HG03095 (cell line): ENCODE measurements at regions not wholly inside any gene's neighbourhood (a gene's known extent, or its start where the extent isn't known, plus 50 kb on each side); places are given as distances from the start of the nearest gene placed in this dataset.

Experiments
- ATAC-seq: cut with Tn5 transposase; IDR thresholded peaks from one replicate; pipeline ENCODE4 v1.9.1; 2021; ENCODE audit warnings: moderate library complexity; ENCODE audit not compliant: unreplicated experiment

DNA sequence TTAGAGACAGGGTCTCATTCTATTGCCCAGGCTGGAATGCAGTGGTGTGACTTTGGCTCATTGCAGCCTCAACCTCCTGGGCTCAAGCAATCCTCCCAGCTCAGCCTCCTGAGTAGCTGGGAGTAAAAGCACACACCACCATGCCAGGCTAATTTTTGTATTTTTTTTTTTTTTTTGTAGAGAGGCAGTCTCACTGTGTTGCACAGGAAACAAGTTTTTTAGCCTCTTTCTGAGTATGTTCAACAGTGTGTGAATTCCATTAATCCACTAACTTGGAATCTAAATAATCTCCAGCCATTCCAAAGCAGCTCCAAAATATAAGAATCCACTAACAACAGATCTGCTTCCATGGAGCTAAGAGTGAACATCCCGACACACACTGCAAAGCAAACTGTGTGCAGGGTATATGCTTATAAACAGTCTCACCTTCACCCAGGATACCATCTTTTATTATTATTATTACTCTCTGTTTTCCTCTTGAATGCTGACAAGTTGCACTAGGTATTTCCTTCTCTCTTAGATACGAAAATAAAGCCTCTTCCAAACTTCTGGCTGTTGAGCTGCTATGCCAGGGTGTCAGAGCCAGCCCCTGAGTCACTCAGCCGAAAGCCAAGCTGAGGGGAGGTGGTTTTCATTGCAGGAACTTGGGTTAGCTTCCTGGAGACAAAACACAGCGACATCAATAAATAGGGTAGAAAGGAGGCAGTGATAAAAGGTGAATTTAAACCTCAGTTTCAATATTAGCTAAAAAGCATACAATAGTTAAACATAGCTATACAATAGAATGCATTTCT lies 264.9 kb downstream of the HIVEP2 start:
- no peak for ATAC-seq

DNA sequence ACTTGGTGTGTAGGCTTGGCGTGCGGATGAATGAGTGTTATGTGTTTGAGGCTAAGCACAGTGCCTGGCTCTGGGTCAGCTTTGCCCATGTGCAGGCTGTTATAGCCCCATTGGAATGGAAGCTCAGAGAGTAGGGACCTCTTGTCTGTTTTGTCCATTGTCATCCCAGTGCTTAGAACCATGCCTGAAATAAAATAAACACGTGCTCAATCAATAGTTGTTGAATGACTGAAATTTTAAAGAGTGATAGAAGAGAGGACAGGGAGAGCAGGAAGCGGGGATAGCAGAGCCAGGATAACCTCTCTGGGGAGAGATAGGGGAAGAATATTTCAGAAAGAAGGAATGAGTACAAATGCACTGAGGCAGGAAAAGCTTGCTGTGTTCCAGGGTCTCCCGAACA lies 263.9 kb downstream of the HIVEP2 start:
- no peak for ATAC-seq

DNA sequence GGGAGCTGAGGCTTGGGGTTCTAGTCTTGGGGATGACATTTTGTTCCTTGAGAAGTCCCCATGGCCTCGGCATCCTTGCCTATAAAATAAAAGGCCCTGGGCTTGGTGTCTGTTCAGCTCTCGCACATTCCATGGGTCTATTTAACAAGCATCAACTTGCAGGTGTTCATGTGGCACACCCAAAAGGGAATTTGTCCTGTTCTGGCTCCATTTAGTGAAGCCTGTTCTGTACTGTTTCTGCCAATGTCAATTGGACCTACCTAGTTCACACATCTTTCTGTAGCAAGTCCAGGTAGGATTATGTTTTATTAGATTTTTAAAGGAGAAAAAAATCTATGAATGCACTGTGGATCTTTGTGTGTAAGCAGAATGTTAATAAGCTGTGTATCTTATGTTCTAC lies 262.0 kb downstream of the HIVEP2 start:
- no peak for ATAC-seq

DNA sequence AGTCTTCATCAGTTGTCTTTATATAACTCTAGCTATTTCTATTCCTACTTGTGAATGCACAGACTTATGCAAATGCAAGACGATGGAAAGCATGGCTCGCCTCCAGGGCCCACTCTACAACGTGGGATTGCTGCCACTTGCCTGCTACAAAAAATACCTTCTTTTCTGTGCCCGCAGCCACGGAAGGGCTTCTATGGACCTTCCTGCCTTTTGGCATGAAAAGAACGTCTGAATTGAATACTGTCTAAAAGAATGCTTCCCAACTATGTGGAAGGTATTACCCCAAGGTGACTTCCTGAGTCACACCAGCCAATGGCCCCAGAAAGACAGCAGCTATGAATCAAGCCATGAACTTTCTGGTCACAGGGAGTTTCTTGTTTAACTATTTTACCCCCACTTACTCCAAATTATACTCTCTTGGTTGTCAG lies 261.2 kb downstream of the HIVEP2 start:
- ATAC-seq = no peak

DNA sequence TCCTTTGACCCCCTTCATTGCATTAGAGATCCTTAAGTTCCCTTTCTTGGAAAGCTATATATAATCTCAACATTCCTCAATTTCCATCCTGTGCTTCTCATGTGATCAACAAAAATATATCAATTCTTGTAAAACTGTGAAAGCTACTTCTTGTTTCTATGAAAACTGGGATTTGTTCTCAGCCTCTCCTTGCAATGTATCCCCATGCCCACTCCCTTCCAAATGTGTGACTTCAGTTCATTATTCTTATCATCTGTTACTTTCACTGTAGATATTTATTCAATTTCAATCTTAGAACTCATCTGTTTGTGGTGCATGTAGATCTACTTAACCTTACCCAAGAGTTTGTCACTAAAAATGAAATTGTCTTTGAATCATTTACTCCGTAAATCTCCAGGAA lies 260.6 kb downstream of the HIVEP2 start:
- ATAC-seq = no peak

DNA sequence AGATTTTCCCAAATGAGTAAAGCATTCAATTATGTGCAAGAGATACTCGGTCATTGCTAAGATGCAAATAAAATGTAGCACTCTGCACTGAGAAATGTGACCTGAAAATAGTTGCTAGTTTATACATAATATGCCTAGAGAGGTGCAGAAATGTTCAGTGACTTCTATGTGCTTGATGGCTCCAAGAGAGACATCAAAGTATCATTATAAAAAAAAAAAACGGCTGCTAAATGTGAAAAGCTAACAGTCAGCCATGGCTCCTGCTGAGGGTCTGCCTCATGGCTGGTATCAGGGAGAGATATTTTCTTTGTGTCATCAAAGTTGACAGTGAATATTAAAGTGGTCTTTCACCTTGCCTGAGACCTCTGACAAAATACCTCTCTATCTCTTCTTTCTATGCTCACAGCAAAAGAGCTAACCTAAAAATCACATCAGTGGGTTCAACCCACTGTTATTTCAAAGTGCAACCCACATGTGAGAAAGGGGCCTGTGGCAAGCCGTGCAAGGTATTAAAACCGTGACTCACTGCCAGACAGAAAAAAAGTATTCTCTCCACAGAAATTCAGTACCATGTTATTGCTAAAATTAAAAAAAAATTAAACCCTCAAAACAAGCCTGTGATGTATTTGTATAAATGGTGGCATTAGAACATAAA lies 259.0 kb downstream of the HIVEP2 start:
- no peak for ATAC-seq

DNA sequence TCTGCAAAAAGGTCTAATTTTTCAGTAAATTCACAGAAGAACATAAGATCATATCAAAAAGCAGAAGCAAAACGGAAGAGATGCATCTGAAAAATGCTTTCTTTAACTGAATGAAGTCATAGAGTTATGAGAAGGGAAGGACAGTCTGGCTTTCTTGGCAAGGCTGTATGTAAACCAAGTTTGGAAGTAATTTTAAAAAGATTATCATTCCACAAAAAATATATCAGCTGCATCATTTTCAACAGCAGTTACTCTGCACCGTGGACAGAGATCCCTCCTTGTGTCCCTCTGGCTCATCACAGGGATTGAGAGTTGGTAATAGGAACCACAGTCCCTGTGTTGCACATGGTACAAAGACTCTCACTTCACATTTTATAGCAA lies 258.5 kb downstream of the HIVEP2 start:
- no peak for ATAC-seq

DNA sequence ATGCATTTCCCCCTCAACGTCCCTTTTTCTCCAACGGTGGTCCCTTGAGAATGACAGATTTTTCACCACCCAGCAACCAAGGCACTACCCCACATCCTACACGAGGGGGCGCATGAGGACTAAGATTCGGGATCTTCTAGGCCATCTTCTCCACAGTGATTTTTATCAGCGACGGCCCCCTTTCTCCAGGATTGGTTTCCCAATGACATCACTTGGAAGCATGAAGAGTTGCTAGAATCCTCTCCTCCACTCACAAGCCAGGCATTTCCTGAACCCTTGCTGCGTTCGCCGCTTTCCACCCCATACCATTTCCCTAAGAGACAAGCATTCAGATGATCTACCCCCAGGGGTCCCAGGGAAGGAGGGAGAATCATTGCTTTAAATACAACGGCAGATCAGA lies 252.0 kb downstream of the HIVEP2 start:
- ATAC-seq = no peak

DNA sequence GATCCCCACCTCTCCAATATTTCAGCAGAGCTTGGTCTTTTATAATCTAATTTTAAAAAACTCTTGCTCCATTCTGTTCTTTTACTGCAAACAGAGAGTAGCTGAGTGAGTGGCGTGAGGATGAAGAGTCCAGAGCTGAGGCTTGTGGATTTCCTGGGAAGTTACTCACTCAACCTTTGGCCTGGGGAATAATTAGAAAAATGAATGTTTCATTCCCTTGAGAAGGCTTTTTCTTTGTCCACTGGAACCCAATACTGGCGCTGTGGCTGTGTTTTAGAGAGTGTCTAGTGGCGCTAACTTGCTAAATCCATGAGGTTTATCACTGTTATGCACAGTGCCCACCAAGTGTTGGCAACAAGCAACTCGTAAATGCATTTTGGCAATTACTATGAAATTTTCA lies 251.5 kb downstream of the HIVEP2 start:
- ATAC-seq = no peak

DNA sequence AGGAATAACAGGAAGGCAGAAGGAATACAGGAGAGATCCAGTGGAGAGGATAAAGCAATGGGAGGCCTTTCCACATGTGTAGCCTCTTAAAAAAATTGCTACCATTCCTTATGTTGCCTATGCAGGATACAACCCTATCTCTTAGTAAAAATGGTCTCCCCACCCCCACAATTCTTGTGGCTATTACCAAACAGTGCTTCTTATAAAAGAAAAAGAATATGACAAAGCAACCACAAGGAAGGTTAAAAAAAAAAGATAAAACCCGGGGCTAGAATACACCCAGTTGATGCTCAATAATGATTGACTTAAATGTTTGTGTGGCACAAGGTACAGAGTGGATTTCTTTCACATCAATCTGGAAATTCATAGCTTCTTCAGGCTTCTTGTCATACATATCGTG lies 250.9 kb downstream of the HIVEP2 start:
- no peak for ATAC-seq

DNA sequence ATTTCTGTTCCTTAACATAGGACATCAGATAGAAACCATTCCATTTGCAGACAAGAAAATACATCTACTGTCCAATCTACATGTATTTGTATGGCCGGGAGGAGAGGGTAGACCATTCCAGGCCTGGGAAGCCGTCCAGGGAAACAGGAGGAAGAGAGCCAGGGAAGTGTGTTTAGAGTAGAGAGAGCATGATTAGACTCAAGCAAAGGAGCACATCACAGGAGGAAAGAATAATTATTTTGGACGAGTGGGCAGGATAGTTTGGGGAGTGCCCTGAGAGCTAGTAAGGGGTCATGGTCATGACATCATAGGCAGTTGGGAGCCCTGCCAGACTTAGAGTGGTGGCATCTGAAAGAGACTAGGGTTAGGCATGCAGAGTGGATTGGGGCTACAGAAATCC lies 250.0 kb downstream of the HIVEP2 start:
- ATAC-seq = no peak

DNA sequence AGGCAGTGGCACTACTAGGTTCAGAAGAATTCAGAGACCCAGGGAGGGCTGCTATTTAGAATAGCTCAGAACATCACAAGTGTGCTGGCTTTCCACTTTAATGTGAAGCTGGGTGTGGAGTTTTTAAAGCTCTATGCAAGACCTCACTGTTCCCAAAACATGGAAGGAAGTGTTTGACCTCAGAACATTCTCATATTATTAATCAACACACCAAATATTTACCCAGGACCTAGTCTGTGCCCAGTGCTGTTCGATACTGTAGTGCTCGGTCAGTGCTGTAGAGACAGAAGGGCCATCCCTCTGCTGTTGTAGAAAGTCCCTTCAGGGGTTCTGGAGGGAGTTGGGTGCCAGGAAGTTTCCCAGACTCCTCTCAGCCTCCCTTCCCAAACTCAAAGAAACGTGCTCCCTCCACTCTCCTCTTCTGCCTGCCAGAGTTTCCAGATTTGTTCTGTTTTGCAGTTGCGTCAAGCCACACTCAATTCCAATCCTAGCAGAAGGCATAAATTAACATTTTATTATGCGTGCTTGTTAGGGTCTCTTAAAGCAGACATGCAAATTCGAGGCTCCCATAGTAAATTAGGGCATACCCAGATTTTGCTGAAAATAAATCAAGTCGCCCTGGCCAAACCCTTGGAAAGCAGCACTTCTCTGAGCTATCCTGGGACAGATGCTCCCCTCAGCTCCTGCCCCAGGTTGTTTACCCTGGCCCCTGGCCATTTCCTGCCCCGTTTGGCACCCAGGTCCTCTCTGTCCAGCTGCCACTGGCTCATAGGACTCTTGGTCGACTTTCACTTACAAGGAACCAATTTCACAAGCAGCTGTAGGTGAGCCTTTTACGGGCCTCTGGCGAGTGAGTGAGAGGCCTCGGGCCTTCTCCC lies 248.6 kb downstream of the HIVEP2 start:
- no peak for ATAC-seq

DNA sequence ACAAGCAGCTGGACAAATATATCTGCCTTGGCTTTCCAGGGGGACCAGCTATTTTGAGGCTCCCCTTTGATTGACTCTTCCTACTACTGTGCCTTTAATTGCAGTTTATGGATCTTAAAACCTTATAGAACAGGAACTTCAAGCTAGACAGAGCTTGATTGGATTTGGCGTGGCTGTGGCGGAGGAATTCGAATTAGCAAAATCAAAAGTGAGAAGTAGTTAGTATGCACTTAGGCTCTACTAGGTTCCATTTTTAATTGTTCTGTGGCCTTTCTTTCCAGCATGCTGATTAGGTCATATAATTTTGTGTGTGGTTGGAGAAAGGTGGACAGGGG lies 248.0 kb downstream of the HIVEP2 start:
- no peak for ATAC-seq

DNA sequence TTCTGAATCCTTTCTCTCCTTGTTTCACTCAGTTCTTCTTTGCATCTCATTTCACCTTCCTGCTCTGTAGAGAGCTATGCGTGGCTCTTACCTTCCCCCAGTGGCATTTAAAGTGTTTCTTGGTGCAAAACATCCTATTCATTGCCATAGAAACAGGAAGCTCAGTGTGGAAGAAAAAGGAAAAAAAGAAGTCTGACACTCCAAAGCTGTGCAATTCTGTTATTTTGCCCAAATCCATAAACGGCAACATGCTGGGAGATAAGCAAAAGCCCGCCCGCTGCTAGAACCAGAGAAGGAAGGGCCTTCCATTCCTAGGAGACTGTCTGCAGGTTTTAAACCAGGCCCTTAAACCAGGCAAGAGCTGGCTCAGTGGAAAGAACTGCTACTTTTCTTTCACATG lies 247.1 kb downstream of the HIVEP2 start:
- no peak for ATAC-seq

DNA sequence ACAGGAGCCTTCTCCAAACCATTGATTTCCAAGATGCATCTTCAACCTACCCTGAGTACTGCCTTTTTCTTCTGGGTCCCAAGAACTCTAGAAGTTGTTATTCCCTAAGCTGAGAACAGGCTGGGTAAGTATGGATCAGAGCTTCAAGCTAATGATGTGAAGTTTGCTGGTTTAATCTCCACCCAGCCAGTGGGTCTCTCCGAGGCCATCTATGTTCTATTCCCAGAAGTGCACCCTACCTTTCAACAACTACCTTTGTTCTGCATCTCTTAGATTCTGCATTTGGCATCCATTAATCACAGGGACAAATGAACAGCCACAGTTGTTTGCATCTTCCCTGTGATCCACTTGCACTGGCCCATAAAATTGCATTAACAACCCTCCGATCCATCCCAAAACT lies 246.2 kb downstream of the HIVEP2 start:
- ATAC-seq = no peak

DNA sequence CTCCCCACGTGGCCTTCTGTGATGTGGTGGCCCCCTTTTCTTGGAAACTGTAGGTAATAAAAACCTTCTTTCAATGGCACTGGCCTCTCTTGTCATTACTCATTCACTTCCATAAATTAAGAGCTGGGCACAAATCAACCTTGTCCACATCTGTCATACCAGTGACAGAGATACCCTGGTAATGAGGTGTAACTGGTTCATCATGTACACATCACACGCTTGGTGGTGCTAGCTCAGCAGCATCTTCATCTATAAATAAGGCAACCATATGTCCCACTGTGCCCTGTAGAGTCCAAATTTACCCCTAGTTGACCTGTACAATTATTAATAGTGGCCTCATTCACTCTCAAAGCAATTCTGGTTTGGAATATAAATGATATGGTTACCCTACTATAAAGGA lies 245.6 kb downstream of the HIVEP2 start:
- ATAC-seq = no peak

DNA sequence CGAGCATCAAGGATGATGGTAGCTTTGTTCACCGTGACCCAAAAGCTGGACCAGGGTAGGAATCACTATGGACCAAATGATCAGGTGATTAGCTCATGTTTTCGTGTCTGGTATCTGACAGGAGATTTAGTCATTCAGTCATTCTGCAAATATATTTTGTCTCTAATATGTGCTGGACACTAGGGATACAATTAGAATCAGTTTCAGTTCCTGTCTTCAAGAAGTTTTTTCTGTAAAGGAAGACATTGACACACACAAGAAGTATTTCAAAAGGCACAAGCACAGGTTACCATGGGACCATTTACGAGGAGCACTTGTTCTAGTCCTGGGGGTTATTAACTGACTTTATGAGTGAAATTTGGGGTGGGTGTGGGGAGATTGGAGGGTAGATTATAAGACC lies 244.9 kb downstream of the HIVEP2 start:
- ATAC-seq = no peak

DNA sequence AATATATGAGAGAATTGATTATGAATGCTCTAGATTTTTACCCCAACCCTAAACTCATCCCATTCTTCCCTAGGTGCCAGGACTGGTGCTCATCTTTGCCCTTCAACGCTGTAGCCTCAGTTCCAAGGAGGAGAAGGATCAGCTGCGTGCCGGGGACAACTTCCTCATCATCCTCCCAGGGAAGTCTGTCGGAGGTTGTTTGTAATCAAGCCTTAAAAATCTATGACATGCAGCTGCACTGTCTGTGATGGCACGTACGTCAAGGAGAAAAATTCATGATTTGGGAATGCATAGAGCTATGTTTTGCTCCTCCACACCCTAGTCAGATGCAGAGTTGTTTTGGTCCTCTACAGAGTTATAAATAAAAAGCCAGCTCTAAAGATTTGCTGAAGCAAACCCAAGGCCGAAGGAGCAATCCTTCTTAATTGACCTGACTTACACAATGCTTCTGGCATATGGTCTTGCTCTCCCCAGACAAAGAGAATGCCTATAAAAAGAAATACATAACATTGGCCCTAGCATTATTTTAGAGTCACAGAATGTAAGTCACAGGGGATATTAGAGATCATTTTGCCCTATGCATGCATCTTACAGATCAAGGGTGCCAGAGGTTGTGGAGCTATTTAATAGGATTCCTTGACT lies 244.2 kb downstream of the HIVEP2 start:
- no peak for ATAC-seq
